Psoas muscle (tissue), 7 donors: ENCODE measurements at regions not wholly inside any gene's neighbourhood (a gene's known extent, or its start where the extent isn't known, plus 50 kb on each side); places are given as distances from the start of the nearest gene placed in this dataset.
"Not testable (repeated sequence)": the region's sequence is repeated elsewhere in the genome, so short reads cannot be mapped to it uniquely, and the experiment has no call there.

Source experiments
- ATAC-seq, 4 donors: fragments of 200-7000 bp; cut with Tn5 transposase; one replicate each; pipeline ENCODE4 v1.9.1; 2020; ENCODE audit warnings: moderate library complexity in 3 of 4, mild to moderate bottlenecking in 2 of 4
- DNase-seq, 2 donors: peaks; one replicate each; pipeline ENCODE4 v3.0.0-alpha.2; 2020
- H3K27ac ChIP-seq: fragments of 200-600 bp; one replicate; pipeline ENCODE4 v1.8.0; 2022
- H3K27me3 ChIP-seq, 3 donors: fragments of 200-600 bp in 1 of 3; one replicate each; pipeline versions ENCODE4 v1.6.1 to v1.8.0; 2013 to 2022; ENCODE audit warnings: low read length in 2 of 3, mild to moderate bottlenecking in 2 of 3, moderate library complexity in 1 of 3; ENCODE audit not compliant: insufficient read depth in 3 of 3
- H3K36me3 ChIP-seq, 2 donors: fragments of 200-600 bp in 1 of 2; one replicate each; pipeline versions ENCODE4 v1.6.1 to v1.8.0; 2013 to 2022; ENCODE audit warnings: low read depth in 1 of 2, mild to moderate bottlenecking in 1 of 2, moderate library complexity in 1 of 2; ENCODE audit not compliant: insufficient read depth in 1 of 2
- H3K4me1 ChIP-seq: fragments of 200-600 bp; one replicate; pipeline ENCODE4 v1.8.0; 2022
- H3K4me3 ChIP-seq: fragments of 200-600 bp; one replicate; pipeline ENCODE4 v1.8.0; 2022; ENCODE audit warnings: mild to moderate bottlenecking
- H3K9me3 ChIP-seq: fragments of 200-600 bp; one replicate; pipeline ENCODE4 v1.8.0; 2022
- CTCF ChIP-seq: fragments of 200-600 bp; IDR thresholded peaks from one replicate; pipeline ENCODE4 v1.8.0; 2022; ENCODE audit warnings: antibody characterized with exemption
- WGBS, 3 donors: extraction: QIAGEN DNeasy Blood & Tissue Kit; methylation state at CpG; one replicate each; pipeline versions ENCODE4 v1.1.6 to v1.1.7; 2013; 5-methylcytosine and 5-hydroxymethylcytosine counted together
- intact Hi-C, 2 donors: fragments of 100-400 bp; cut with DNase I; formaldehyde crosslinking; loops; one replicate each; pipeline versions ENCODE4 v1.11.0 to v1.14.2; 2022
- donor health status: healthy with polysubstance abuse.
- donor health status: DM: no; HTN: no; CAD: no; lungs with moderate emphysema.
- donor health status: Bipolar disorder and iron deficiency.
- donor health status: healthy.
- donor health status: DM: yes; HTN: yes; CAD: no.
- donor health status: DM: no; HTN: no; CAD: no.
- donor health status: DM: yes; HTN: yes; CAD: no.

GRCh38 chr6:78771586-78771985 lies 95.8 kb upstream of the IRAK1BP1 start:
- DNase-seq (no peak), ATAC-seq (no peak)
- H3K27me3 ChIP-seq: no peaks in the 10 kb centered on the region
- no peak overlapping the region for H3K27ac ChIP-seq
- H3K4me1 ChIP-seq: no peaks in the 10 kb centered on the region
- H3K36me3 ChIP-seq: no peaks in the 10 kb centered on the region
- intact Hi-C loops: no loop called here
- no peak overlapping the region for H3K4me3 ChIP-seq
- TF ChIP-seq CTCF: no peak
- H3K9me3 ChIP-seq: no peaks in the 10 kb centered on the region

GRCh38 chr6:78781001-78781400 lies 86.3 kb upstream of the IRAK1BP1 start:
- no peak for TF ChIP-seq CTCF
- Histone ChIP-seq H3K27ac (no peak overlapping the region), H3K4me3 (no peak overlapping the region), H3K27me3 (no peaks in the 10 kb centered on the region), H3K36me3 (no peaks in the 10 kb centered on the region), H3K4me1 (no peaks in the 10 kb centered on the region), H3K9me3 (no peaks in the 10 kb centered on the region)
- 83 to 92% (median 90%) methylated on average over 4 of the region's 4 CpGs for WGBS, 3 donors
- intact Hi-C loops: no loop called here
- DNase-seq (no peak), ATAC-seq (no peak)

- WGBS, 3 donors: 87 to 90% (median 88%) methylated on average over 6 of the region's 6 CpGs
- H3K36me3 ChIP-seq, H3K4me1 ChIP-seq, intact Hi-C loops, H3K27ac ChIP-seq, DNase-seq, ATAC-seq, H3K27me3 ChIP-seq, H3K4me3 ChIP-seq, H3K9me3 ChIP-seq: not testable (repeated sequence)
Observed at GRCh38 chr6:78783366-78783765, 84.0 kb upstream of the IRAK1BP1 start.

GRCh38 chr6:78797270-78797669 lies 70.1 kb upstream of the IRAK1BP1 start:
- Histone ChIP-seq H3K36me3 (no peaks in the 10 kb centered on the region), H3K27me3 (no peaks in the 10 kb centered on the region), H3K9me3 (peaks cover 12% of the 10 kb centered on the region), H3K27ac (no peak overlapping the region), H3K4me1 (no peaks in the 10 kb centered on the region), H3K4me3 (no peak overlapping the region)
- no peak for ATAC-seq
- DNase-seq: no peak
- intact Hi-C loops: no loop called here
- no peak for TF ChIP-seq CTCF

- DNase-seq: no peak
- Histone ChIP-seq H3K4me3 (no peak overlapping the region), H3K27me3 (no peaks in the 10 kb centered on the region), H3K27ac (no peak overlapping the region), H3K36me3 (no peaks in the 10 kb centered on the region), H3K4me1 (no peaks in the 10 kb centered on the region), H3K9me3 (peaks cover 12% of the 10 kb centered on the region)
- ATAC-seq: no peak
- WGBS, 3 donors: 79 to 91% (median 87%) methylated on average over 2 of the region's 2 CpGs
- intact Hi-C loops: no loop called here
- TF ChIP-seq CTCF: no peak
Observed at GRCh38 chr6:78799682-78800081, 67.7 kb upstream of the IRAK1BP1 start.

GRCh38 chr6:78806792-78807191 lies 60.6 kb upstream of the IRAK1BP1 start:
- intact Hi-C loops, ATAC-seq, H3K27ac ChIP-seq, H3K36me3 ChIP-seq, H3K9me3 ChIP-seq, DNase-seq, H3K27me3 ChIP-seq, H3K4me3 ChIP-seq, H3K4me1 ChIP-seq: not testable (repeated sequence)
- WGBS, 3 donors: 93 to 100% (median 94%) methylated on average over 1 of the region's 1 CpG

GRCh38 chr6:78807655-78808355 lies 59.5 kb upstream of the IRAK1BP1 start:
- H3K27me3 ChIP-seq, H3K9me3 ChIP-seq, DNase-seq, ATAC-seq, H3K4me1 ChIP-seq, H3K36me3 ChIP-seq, H3K27ac ChIP-seq, H3K4me3 ChIP-seq: not testable (repeated sequence)
- 86 to 87% (median 86%) methylated on average over 10 of the region's 10 CpGs for WGBS, 3 donors
- intact Hi-C loops: loop anchor here in 1 of 2 donors (2.0 kb wide), 1 partner anchor 15 kb away; no protein-coding TSS in a partner anchor
